ENCODE measurements at regions not wholly inside any gene's neighbourhood (a gene's known extent, or its start where the extent isn't known, plus 50 kb on each side); places are given as distances from the start of the nearest gene placed in this dataset.

GRCh38 chr2:122663620-122664019 lies 908.2 kb downstream of the TSN start:
- Histone ChIP-seq H3K27me3 (no peaks in the 10 kb centered on the region), H3K9me3 (no peaks in the 10 kb centered on the region), H3K36me3 (no peaks in the 10 kb centered on the region), H3K27ac (no peak overlapping the region), H3K4me3 (no peak overlapping the region), H3K4me1 (no peaks in the 10 kb centered on the region)
- no peak for DNase-seq
- TF ChIP-seq POLR2A (IDR thresholded peaks at IDR 0.05) (no peak), CTCF (IDR thresholded peaks at IDR 0.05) (no peak)

- Histone ChIP-seq H3K9me3 (no peaks in the 10 kb centered on the region), H3K36me3 (no peaks in the 10 kb centered on the region), H3K27me3 (no peaks in the 10 kb centered on the region), H3K4me3 (no peak overlapping the region), H3K27ac (no peak overlapping the region), H3K4me1 (no peaks in the 10 kb centered on the region)
- TF ChIP-seq POLR2A (IDR thresholded peaks at IDR 0.05) (no peak), CTCF (IDR thresholded peaks at IDR 0.05) (no peak)
- no peak for DNase-seq
These were observed 914.2 kb downstream of the TSN start for GRCh38 chr2:122669627-122670026.

- no peaks in the 10 kb centered on the region for H3K9me3 ChIP-seq
- TF ChIP-seq CTCF (IDR thresholded peaks at IDR 0.05) (no peak), POLR2A (IDR thresholded peaks at IDR 0.05) (no peak)
- no peaks in the 10 kb centered on the region for H3K36me3 ChIP-seq
- no peak overlapping the region for H3K27ac ChIP-seq
- no peak overlapping the region for H3K4me3 ChIP-seq
- no peaks in the 10 kb centered on the region for H3K27me3 ChIP-seq
- H3K4me1 ChIP-seq = no peaks in the 10 kb centered on the region
- DNase-seq = no peak
These were observed 915.4 kb downstream of the TSN start for GRCh38 chr2:122670897-122671296.

GRCh38 chr2:122680662-122681061 lies 925.2 kb downstream of the TSN start:
- TF ChIP-seq CTCF (IDR thresholded peaks at IDR 0.05) (no peak), POLR2A (IDR thresholded peaks at IDR 0.05) (no peak)
- DNase-seq = no peak

GRCh38 chr2:122681626-122682025 lies 926.2 kb downstream of the TSN start:
- TF ChIP-seq POLR2A (IDR thresholded peaks at IDR 0.05) = no peak
- TF ChIP-seq CTCF (IDR thresholded peaks at IDR 0.05) = no peak
- no peaks in the 10 kb centered on the region for H3K27me3 ChIP-seq
- H3K9me3 ChIP-seq = no peaks in the 10 kb centered on the region
- no peak overlapping the region for H3K27ac ChIP-seq
- DNase-seq = no peak
- H3K4me3 ChIP-seq = no peak overlapping the region
- no peaks in the 10 kb centered on the region for H3K4me1 ChIP-seq
- H3K36me3 ChIP-seq = no peaks in the 10 kb centered on the region

More at GRCh38 chr2:122680662-122681061, 925.2 kb downstream of the TSN start:
- H3K27me3 ChIP-seq = no peaks in the 10 kb centered on the region
- no peaks in the 10 kb centered on the region for H3K4me1 ChIP-seq
- H3K4me3 ChIP-seq = no peak overlapping the region
- H3K9me3 ChIP-seq = no peaks in the 10 kb centered on the region
- H3K27ac ChIP-seq = no peak overlapping the region
- H3K36me3 ChIP-seq = no peaks in the 10 kb centered on the region

- H3K27ac ChIP-seq = no peak overlapping the region
- H3K4me3 ChIP-seq = no peak overlapping the region
- no peak for DNase-seq
- H3K27me3 ChIP-seq = no peaks in the 10 kb centered on the region
- TF ChIP-seq CTCF (IDR thresholded peaks at IDR 0.05) (no peak), POLR2A (IDR thresholded peaks at IDR 0.05) (no peak)
- H3K4me1 ChIP-seq = no peaks in the 10 kb centered on the region
- no peaks in the 10 kb centered on the region for H3K36me3 ChIP-seq
- H3K9me3 ChIP-seq = no peaks in the 10 kb centered on the region
These were observed 926.9 kb downstream of the TSN start for GRCh38 chr2:122682356-122682755.

Data from Peyer's patch (tissue), 4 donors.